H9 (cell line): ENCODE measurements at regions not wholly inside any gene's neighbourhood (a gene's known extent, or its start where the extent isn't known, plus 50 kb on each side); places are given as distances from the start of the nearest gene placed in this dataset.

Experiments
- DNase-seq: peaks from one replicate; pipeline ENCODE4 v3.0.0-alpha.2; 2017
- H2AFZ ChIP-seq: one replicate; pipeline ENCODE4 v1.6.1; 2013; ENCODE audit warnings: mild to moderate bottlenecking, low read length, control low read depth, moderate library complexity
- H2AK5ac ChIP-seq: 2 replicates; pipeline ENCODE4 v1.6.1; 2013; ENCODE audit warnings: low read length, control low read depth, mixed read lengths; ENCODE audit not compliant: insufficient read length
- H2BK120ac ChIP-seq: one replicate; pipeline ENCODE4 v1.6.1; 2013; ENCODE audit warnings: low read depth, mild to moderate bottlenecking, low read length, control low read depth, inconsistent platforms; ENCODE audit not compliant: poor library complexity, severe bottlenecking
- H2BK12ac ChIP-seq: 2 replicates; pipeline ENCODE4 v1.6.1; 2013; ENCODE audit warnings: low read length, control low read depth, mixed read lengths, low read depth; ENCODE audit not compliant: insufficient read length
- H2BK15ac ChIP-seq: 2 replicates; pipeline ENCODE4 v1.6.1; 2013; ENCODE audit warnings: low read depth, low read length, control low read depth
- H2BK20ac ChIP-seq: one replicate; pipeline ENCODE4 v1.6.1; 2013; ENCODE audit warnings: low read depth, mild to moderate bottlenecking, low read length, control low read depth, inconsistent platforms; ENCODE audit not compliant: poor library complexity, severe bottlenecking
- H2BK5ac ChIP-seq: 2 replicates; pipeline ENCODE4 v1.6.1; 2013; ENCODE audit warnings: low read length, control low read depth, mixed read lengths; ENCODE audit not compliant: insufficient read length
- H3K14ac ChIP-seq: 2 replicates; pipeline ENCODE4 v1.6.1; 2013; ENCODE audit warnings: low read length, control low read depth; ENCODE audit not compliant: insufficient read depth
- H3K18ac ChIP-seq: 2 replicates; pipeline ENCODE4 v1.6.1; 2013; ENCODE audit warnings: low read depth, mild to moderate bottlenecking, mixed read lengths, low read length, control low read depth; ENCODE audit not compliant: insufficient read length
- H3K23ac ChIP-seq: 2 replicates; pipeline ENCODE4 v1.6.1; 2013; ENCODE audit warnings: low read length, control low read depth, mixed read lengths, low read depth; ENCODE audit not compliant: insufficient read length
- H3K23me2 ChIP-seq: 2 replicates; pipeline ENCODE4 v1.6.1; 2013; ENCODE audit warnings: low read depth, mild to moderate bottlenecking, mixed read lengths, low read length, control low read depth; ENCODE audit not compliant: insufficient read length, poor library complexity, severe bottlenecking
- H3K27ac ChIP-seq: 2 replicates; pipeline ENCODE4 v1.5.1; 2013; ENCODE audit warnings: low read length, control low read depth, mixed read lengths, low read depth; ENCODE audit not compliant: insufficient read length
- H3K27me3 ChIP-seq: 2 replicates; pipeline ENCODE4 v1.6.1; 2013; ENCODE audit warnings: low read length, control low read depth, inconsistent platforms; ENCODE audit not compliant: insufficient read depth
- H3K4ac ChIP-seq: 2 replicates; pipeline ENCODE4 v1.6.1; 2013; ENCODE audit warnings: low read depth, mild to moderate bottlenecking, control low read depth, inconsistent platforms, low read length, moderate library complexity
- H3K4me1 ChIP-seq: 2 replicates; pipeline ENCODE4 v1.6.1; 2013; ENCODE audit warnings: low read length, control low read depth, inconsistent platforms; ENCODE audit not compliant: insufficient read depth
- H3K4me2 ChIP-seq: 2 replicates; pipeline ENCODE4 v1.6.1; 2013; ENCODE audit warnings: low read length, control low read depth, mixed read lengths; ENCODE audit not compliant: insufficient read length, insufficient read depth
- H3K56ac ChIP-seq: 2 replicates; pipeline ENCODE4 v1.6.1; 2013; ENCODE audit warnings: low read depth, mild to moderate bottlenecking, mixed read lengths, low read length, control low read depth; ENCODE audit not compliant: insufficient read length
- H3K79me1 ChIP-seq: 2 replicates; pipeline ENCODE4 v1.6.1; 2013; ENCODE audit warnings: low read depth, mild to moderate bottlenecking, moderate library complexity, low read length, control low read depth, inconsistent platforms; ENCODE audit not compliant: insufficient read depth, poor library complexity, severe bottlenecking
- H3K79me2 ChIP-seq: 2 replicates; pipeline ENCODE4 v1.6.1; 2013; ENCODE audit warnings: low read length, control low read depth, inconsistent platforms; ENCODE audit not compliant: insufficient read depth
- H3K9ac ChIP-seq: 2 replicates; pipeline ENCODE4 v1.6.1; 2013; ENCODE audit warnings: low read length, control low read depth, mixed read lengths; ENCODE audit not compliant: insufficient read length; ENCODE audit errors: extremely low read depth
- H3K9me3 ChIP-seq: one replicate; pipeline ENCODE4 v1.6.1; 2013; ENCODE audit warnings: low read depth, low read length, inconsistent platforms; ENCODE audit not compliant: control insufficient read depth
- H3T11ph ChIP-seq: one replicate; pipeline ENCODE4 v1.6.1; 2013; ENCODE audit warnings: mild to moderate bottlenecking, low read length, control low read depth, inconsistent platforms
- H4K20me1 ChIP-seq: one replicate; pipeline ENCODE4 v1.6.1; 2013; ENCODE audit not compliant: control insufficient read depth, insufficient read length, insufficient read depth
- H4K5ac ChIP-seq: 2 replicates; pipeline ENCODE4 v1.6.1; 2013; ENCODE audit warnings: low read depth, mild to moderate bottlenecking, mixed read lengths, low read length, control low read depth; ENCODE audit not compliant: insufficient read length
- H4K8ac ChIP-seq: replicated peaks from 2 replicates; pipeline ENCODE4 v1.6.1; 2013; ENCODE audit warnings: low read length, control low read depth, mixed read lengths, low read depth; ENCODE audit not compliant: insufficient read length
- H4K91ac ChIP-seq: 2 replicates; pipeline ENCODE4 v1.6.1; 2013; ENCODE audit warnings: low read depth, mild to moderate bottlenecking, moderate library complexity, mixed read lengths, low read length, control low read depth; ENCODE audit not compliant: insufficient read length
- H3K27ac Mint-ChIP-seq, 3 experiments: 2 replicates in 2 of 3; 3 replicates in 1 of 3; pipeline ENCODE4 v1.8.0; 2020 to 2021; ENCODE audit warnings: mixed read lengths in 3 of 3, mild to moderate bottlenecking in 1 of 3, moderate library complexity in 1 of 3
- H3K27me3 Mint-ChIP-seq: 2 replicates; pipeline ENCODE4 v1.8.0; 2021; ENCODE audit warnings: low read depth, mild to moderate bottlenecking, moderate library complexity, mixed read lengths
- H3K36me3 Mint-ChIP-seq, 3 experiments: 2 replicates in 2 of 3; 3 replicates in 1 of 3; pipeline ENCODE4 v1.8.0; 2020 to 2021; ENCODE audit warnings: low read depth in 3 of 3, mixed read lengths in 3 of 3; ENCODE audit not compliant: insufficient read depth in 1 of 3
- H3K4me1 Mint-ChIP-seq, 2 experiments: 2 replicates each; pipeline ENCODE4 v1.8.0; 2020; ENCODE audit warnings: mixed read lengths in 2 of 2
- H3K4me3 Mint-ChIP-seq, 2 experiments: 2 replicates in 1 of 2; 3 replicates in 1 of 2; pipeline ENCODE4 v1.8.0; 2020 to 2021; ENCODE audit warnings: mild to moderate bottlenecking in 2 of 2, mixed read lengths in 2 of 2, moderate library complexity in 1 of 2
- H3K9me3 Mint-ChIP-seq, 2 experiments: 2 replicates in 1 of 2; 3 replicates in 1 of 2; pipeline ENCODE4 v1.8.0; 2020; ENCODE audit warnings: mild to moderate bottlenecking in 2 of 2, mixed read lengths in 2 of 2, moderate library complexity in 1 of 2
- WGBS: extraction: QIAGEN DNeasy Blood & Tissue Kit; methylation state at CpG from one replicate; pipeline ENCODE4 v1.1.7; 2013; ENCODE audit warnings: missing lambda C conversion rate, low lambda C conversion rate, mixed read lengths; ENCODE audit not compliant: insufficient read length; ENCODE audit errors: extremely low coverage; 5-methylcytosine and 5-hydroxymethylcytosine counted together
- TF ChIP-seq, protein P1 (sequence below): fragments of 200-600 bp; sonication (generic); conservative IDR thresholded peaks from 3 replicates; pipeline ENCODE4 v1.8.0; 2021; ENCODE audit warnings: antibody characterized with exemption, mild to moderate bottlenecking

DNA sequence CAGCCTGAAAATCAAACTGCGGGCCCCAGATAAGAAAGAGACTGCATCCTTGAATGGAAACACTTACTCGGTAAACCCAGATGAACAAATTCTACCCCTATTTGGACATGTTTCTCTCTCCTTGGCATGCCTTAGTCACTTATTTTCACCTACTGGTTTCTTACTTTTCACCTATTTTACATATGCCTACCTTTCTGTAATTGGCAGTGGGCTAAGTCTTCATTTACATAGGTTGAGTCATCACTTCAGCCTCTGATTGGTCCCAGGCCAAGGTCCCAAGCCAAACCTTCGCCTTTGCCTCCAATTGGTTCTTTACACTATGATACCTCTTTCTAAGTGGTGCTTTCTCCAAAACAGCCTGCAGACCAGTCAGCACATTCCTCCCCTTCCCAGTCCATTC is 111.3 kb downstream of the DYRK2 start:
- Mint-ChIP-seq H3K4me3 (no peak overlapping the region), H3K27ac (no peak overlapping the region), H3K9me3 (no peaks in the 10 kb centered on the region; a peak in 1 of 5 replicates), H3K36me3 (no peaks in the 10 kb centered on the region), H3K4me1 (peaks cover 21 to 26% of the 10 kb centered on the region in 2 experiments), H3K27me3 (no peaks in the 10 kb centered on the region)
- H2AK5ac ChIP-seq, result no peak overlapping the region
- no peak overlapping the region for H3K23ac ChIP-seq
- no peak overlapping the region for H2BK5ac ChIP-seq
- no peak overlapping the region for H2BK20ac ChIP-seq
- no peaks in the 10 kb centered on the region; the same call in 1 of the 2 replicates for H3K79me2 ChIP-seq
- H2BK120ac ChIP-seq, result no peak overlapping the region
- H4K8ac ChIP-seq, result no peak overlapping the region
- TF ChIP-seq, protein P1, sequence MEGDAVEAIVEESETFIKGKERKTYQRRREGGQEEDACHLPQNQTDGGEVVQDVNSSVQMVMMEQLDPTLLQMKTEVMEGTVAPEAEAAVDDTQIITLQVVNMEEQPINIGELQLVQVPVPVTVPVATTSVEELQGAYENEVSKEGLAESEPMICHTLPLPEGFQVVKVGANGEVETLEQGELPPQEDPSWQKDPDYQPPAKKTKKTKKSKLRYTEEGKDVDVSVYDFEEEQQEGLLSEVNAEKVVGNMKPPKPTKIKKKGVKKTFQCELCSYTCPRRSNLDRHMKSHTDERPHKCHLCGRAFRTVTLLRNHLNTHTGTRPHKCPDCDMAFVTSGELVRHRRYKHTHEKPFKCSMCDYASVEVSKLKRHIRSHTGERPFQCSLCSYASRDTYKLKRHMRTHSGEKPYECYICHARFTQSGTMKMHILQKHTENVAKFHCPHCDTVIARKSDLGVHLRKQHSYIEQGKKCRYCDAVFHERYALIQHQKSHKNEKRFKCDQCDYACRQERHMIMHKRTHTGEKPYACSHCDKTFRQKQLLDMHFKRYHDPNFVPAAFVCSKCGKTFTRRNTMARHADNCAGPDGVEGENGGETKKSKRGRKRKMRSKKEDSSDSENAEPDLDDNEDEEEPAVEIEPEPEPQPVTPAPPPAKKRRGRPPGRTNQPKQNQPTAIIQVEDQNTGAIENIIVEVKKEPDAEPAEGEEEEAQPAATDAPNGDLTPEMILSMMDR, result no peak
- no peak overlapping the region for H3T11ph ChIP-seq
- no peak overlapping the region for H3K56ac ChIP-seq
- no peak overlapping the region for H2AFZ ChIP-seq
- H3K27ac ChIP-seq, result no peak overlapping the region
- no peaks in the 10 kb centered on the region for H3K23me2 ChIP-seq
- no peaks in the 10 kb centered on the region for H3K79me1 ChIP-seq
- H3K9me3 ChIP-seq, result no peaks in the 10 kb centered on the region
- H3K14ac ChIP-seq, result no peak overlapping the region
- H3K4ac ChIP-seq, result no peak overlapping the region
- H3K4me1 ChIP-seq, result peaks cover under 1% of the 10 kb centered on the region; the same call in 1 of the 2 replicates
- H3K4me2 ChIP-seq, result no peak overlapping the region
- no peaks in the 10 kb centered on the region for H4K20me1 ChIP-seq
- no peak overlapping the region for H4K91ac ChIP-seq
- H3K27me3 ChIP-seq, result no peaks in the 10 kb centered on the region
- H3K18ac ChIP-seq, result no peak overlapping the region
- WGBS, result no CpG with 5 or more reads among the region's 3 CpGs
- DNase-seq, result no peak
- H3K9ac ChIP-seq, result no peak overlapping the region
- no peak overlapping the region for H4K5ac ChIP-seq
- H2BK15ac ChIP-seq, result no peak overlapping the region
- H2BK12ac ChIP-seq, result no peak overlapping the region
